AG09319 (cell line): ENCODE measurements at regions not wholly inside any gene's neighbourhood (a gene's known extent, or its start where the extent isn't known, plus 50 kb on each side); places are given as distances from the start of the nearest gene placed in this dataset.

ENCODE experiments used
- DNase-seq: peaks from one replicate; pipeline ENCODE4 v3.0.0-alpha.2; 2010; ENCODE audit warnings: low read depth; ENCODE audit errors: extremely low read depth
- CTCF ChIP-seq: IDR thresholded peaks from 2 replicates; pipeline ENCODE4 v1.5.1; 2011; ENCODE audit warnings: low read depth, mild to moderate bottlenecking, inconsistent platforms, low read length, moderate library complexity

- no peak for DNase-seq
- no peak for TF ChIP-seq CTCF
These were observed 92.6 kb upstream of the TMEM18 start for GRCh38 chr2:769771-770170.

DNA sequence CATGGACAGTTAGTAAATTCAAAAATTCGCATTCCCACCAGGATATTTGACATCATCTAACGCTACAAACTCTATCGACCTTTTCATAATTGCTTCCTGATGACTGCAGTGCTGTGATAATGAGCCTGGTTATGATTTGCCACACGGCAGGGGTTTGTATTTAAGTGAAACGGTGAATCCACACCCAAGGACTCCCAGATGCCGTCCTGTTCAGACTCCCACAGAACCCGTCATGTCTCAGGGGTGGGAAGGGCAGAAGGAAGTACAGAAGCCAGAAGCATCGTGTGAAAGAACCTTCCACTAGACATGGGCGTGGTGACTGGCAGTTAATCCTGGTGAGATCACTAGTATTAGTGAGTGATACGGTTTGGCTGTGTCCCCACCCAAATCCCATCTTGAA is 91.2 kb upstream of the TMEM18 start:
- DNase-seq = no peak

DNA sequence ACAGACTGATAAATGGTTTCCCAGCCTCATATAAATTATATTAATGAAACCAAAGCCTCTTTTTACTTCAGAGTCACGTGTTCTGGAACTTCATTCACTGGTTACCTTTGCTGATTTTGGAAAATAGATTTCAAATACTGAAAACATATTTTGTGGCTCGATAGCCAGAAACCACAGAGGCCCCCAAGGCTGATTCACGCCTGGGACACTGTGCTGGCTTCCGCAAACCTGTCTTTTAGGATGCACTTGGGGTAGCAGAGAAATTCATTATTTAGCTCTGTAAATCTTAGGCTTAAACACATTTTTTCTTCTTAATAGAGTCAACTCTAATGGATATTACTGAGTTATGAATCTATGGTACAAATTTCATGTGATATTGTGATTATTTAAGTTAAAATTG is 90.7 kb upstream of the TMEM18 start:
- TF ChIP-seq CTCF = no peak
- DNase-seq = no peak

More for the DNA sequence above, 91.2 kb upstream of the TMEM18 start:
- TF ChIP-seq CTCF = no peak

DNA sequence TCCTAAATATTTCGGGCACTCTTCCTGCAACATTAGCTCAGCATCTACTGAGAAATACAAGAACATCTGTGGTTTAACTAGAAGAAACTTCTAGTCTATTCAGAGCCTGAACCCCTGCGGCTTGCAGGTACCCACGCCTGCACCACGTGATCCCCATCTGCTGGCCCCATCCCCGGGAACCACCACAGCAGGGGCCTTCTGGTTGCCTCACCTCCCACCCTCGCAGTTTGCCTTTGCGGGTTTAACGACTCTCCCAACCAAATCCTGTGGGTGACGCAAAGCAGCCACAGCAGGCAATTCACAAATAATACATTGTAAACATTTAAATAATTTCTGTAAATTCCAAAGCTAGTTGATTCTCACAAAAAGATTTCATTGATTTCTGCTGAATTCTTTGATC is 90.2 kb upstream of the TMEM18 start:
- no peak for TF ChIP-seq CTCF
- no peak for DNase-seq

DNA sequence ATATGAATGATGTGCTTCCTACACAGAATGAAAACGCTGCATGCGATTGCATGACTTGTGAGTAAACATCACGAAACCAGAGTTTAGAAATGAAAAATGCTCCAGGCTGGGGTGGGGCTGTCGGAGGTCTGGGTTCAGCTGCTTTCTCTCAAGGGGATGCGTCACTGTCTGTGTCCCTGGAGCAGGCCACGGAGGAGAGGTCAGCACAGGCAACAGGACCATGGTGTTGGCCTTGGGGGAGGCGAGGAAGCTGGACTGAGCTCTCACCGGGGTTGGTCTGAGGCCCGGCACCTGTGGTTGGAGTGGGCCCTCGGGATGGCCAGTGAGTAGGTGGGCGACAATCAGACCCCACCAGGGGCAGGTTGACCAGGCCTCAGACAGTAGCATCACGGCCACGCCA is 89.0 kb upstream of the TMEM18 start:
- TF ChIP-seq CTCF = no peak
- DNase-seq = no peak

GRCh38 chr2:765369-765768 is 88.2 kb upstream of the TMEM18 start:
- no peak for DNase-seq
- no peak for TF ChIP-seq CTCF

DNA sequence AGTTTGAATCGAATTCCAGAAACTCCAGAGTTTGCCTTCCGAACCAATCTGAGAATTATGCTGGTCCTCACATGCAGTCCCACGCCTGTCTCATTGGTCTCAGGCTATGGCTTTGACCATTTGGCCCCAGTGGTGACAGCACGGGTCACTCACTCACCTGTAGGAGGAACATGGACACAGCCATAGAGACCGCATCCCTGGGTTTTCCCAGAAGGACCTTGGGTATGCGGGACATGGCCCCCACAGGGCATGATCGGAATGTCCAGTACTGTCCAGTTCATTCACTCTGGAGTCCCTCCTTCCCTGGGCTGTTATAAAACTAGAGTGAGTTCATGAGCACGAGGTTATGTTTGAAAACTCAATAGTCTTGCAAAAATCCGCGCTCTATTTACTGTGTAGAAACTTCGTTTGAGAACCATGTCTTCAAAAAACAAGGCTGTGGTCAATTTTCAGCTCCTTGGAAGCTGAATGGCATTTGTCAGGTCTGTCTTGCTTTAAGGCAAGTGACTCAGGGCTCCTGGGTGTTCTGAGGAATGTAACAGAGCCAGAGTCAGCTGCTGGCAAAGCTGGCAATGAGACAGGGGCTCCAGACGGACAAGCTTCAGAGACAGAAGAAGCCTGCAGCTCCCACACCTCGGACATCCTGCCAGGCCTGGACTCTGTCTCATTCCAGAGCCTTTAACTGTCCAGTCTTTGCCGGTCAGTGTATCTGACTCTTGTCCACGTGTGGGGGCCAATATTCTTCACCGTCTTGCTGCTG is 86.7 kb upstream of the TMEM18 start:
- no peak for DNase-seq

More for the DNA sequence above, 86.7 kb upstream of the TMEM18 start:
- TF ChIP-seq CTCF = no peak
